22Rv1 (cell line): ENCODE measurements at regions not wholly inside any gene's neighbourhood (a gene's known extent, or its start where the extent isn't known, plus 50 kb on each side); places are given as distances from the start of the nearest gene placed in this dataset.
"Not testable (repeated sequence)": the region's sequence is repeated elsewhere in the genome, so short reads cannot be mapped to it uniquely, and the experiment has no call there.

Source experiments
- H3K27ac ChIP-seq: fragments of 450-650 bp; 2 replicates; pipeline ENCODE4 v1.5.1; 2017
- CTCF ChIP-seq: fragments of 450-650 bp; IDR thresholded peaks from 2 replicates; pipeline ENCODE4 v1.5.1; 2017; ENCODE audit warnings: mild to moderate bottlenecking
- ZFX ChIP-seq: fragments of 450-650 bp; IDR thresholded peaks from 2 replicates; pipeline ENCODE4 v1.6.1; 2017; ENCODE audit warnings: antibody characterized with exemption, borderline replicate concordance

- H3K27ac ChIP-seq = not testable (repeated sequence)
These were observed 3083.7 kb downstream of the RPIA start for GRCh38 chr2:91775193-91775592.

GRCh38 chr2:91780324-91780723, 3088.9 kb downstream of the RPIA start:
- not testable (repeated sequence) for H3K27ac ChIP-seq

GRCh38 chr2:91809391-91809790, 3061.8 kb upstream of the TEKT4 start:
- H3K27ac ChIP-seq = not testable (repeated sequence)

GRCh38 chr2:91839904-91840868, 3031.0 kb upstream of the TEKT4 start:
- TF ChIP-seq CTCF (no peak), ZFX (no peak)
- no peak overlapping the region for H3K27ac ChIP-seq

DNA sequence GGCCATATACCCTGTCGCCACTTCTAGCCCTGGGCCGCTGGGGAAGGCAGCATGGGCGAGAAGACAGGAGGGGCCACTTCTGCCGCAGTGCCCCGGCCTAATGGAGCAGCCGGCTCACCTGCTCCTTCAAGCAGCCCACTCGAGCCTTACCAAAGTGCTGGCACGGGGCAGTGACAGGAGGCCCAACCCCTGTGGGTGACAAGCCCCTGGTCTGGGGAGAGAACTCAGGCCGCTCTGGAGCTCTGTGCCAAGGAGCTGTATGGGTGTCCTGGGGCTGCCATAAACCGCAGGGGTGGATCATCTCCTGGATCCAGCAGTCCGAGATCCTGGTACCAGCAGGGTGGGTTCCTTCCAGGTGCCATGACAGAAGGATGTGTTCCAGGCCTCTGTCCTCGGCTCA, 3029.0 kb upstream of the TEKT4 start:
- H3K27ac ChIP-seq = not testable (repeated sequence)

- H3K27ac ChIP-seq = not testable (repeated sequence)
These were observed 3028.3 kb upstream of the TEKT4 start for GRCh38 chr2:91842913-91843312.

DNA sequence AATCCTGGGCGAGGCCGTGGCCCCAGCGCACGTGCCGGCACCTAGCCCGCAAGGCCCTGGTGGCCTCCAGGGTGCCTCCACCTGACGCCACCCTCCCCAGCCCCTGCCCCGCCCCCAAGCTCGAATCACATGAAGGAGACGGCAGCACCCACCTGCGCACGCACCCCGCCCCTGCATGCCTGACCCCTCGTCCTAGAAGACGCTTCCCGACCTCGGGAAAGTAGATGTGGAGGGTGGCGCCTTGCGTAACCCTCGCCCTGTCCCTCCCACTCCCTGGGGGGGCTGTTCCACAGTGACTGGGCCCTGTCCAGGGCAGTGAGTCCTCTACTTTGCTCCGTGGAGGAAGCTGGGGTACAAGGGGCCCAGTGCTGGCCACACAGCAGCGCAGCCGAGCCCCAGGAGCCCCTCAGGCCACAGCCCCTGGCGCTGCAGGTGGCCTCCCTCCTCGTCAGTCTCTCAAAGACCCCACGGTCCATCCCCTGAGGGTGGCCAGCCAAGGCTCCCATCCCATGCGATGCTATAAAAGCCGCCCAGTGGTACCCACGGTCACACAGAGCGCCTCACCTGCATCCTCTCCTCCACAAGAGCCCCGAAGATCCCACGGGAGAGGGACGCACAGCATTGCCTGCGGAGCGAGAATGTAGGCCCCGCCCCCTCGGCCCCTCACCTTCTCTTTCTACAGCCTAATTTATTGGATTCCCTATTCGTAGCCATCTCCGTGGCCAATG, 3027.3 kb upstream of the TEKT4 start:
- H3K27ac ChIP-seq = not testable (repeated sequence)

GRCh38 chr2:91844451-91844825, 3026.8 kb upstream of the TEKT4 start:
- H3K27ac ChIP-seq = not testable (repeated sequence)

DNA sequence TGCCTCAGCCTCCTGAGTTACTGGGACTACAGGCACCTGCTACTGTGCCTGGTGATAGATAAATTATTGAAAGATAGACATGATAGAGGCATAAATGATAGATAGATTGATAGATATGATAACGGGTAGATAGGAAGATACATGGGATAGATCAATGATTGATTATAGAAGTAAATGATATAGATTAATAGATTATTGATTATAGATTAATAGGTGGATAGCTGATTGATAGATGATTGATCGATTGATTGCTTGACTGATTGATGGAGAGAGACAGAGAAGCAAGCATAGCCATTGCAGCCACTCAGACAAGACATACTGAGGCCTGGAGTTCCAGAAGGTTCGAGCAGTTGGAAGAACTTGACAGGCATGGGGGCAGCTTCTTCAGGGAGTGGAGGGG, 3024.8 kb upstream of the TEKT4 start:
- H3K27ac ChIP-seq = not testable (repeated sequence)

DNA sequence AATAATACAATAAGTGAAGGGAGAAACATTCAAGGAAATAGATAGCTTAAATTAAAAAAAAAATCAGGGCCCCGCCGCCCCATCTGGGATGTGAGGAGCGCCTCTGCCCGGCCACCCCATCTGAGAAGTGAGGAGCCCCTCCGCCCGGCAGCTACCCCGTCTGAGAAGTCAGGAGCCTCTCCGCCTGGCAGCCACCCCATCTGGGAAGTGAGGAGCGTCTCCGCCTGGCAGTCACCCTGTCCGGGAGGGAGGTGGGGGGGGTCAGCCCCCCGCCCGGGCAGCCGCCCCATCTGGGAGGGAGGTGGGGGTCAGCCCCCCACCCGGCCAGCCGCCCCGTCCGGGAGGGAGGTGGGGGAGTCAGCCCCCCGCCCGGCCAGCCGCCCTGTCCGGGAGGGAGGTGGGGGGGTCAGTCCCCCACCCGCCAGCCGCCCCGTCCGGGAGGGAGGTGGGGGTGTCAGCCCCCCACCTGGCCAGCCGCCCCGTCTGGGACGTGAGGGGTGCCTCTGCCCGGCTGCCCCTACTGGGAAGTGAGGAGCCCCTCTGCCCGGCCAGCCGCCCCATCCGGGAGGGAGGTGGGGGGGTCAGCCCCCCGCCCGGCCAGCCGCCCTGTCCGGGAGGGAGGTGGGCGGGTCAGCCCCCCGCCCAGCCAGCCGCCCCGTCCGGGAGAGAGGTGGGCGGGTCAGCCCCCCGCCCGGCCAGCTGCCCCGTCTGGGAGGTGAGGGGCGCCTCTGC, 3019.4 kb upstream of the TEKT4 start:
- H3K27ac ChIP-seq = not testable (repeated sequence)

DNA sequence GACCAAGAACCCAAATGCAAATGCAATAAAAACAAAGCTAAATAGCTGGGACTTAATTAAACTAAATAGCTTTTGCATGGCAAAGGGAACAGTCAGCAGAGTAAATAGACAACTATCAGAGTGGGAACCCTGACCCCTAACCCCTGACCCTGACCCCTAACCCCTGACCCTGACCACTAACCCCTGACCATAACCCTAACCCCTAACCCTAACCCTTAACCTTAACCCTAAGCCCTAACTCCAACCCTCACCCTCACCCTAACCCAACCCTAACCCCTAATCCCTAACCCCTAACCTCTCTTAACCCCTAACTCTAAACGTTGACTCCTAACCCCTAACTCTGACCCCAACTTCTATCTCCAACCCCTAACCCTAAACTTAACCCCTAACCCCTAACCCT, 3014.3 kb upstream of the TEKT4 start:
- H3K27ac ChIP-seq = not testable (repeated sequence)

GRCh38 chr2:91857711-91858110, 3013.5 kb upstream of the TEKT4 start:
- not testable (repeated sequence) for H3K27ac ChIP-seq

GRCh38 chr2:91871716-91872115, 2999.5 kb upstream of the TEKT4 start:
- not testable (repeated sequence) for H3K27ac ChIP-seq

DNA sequence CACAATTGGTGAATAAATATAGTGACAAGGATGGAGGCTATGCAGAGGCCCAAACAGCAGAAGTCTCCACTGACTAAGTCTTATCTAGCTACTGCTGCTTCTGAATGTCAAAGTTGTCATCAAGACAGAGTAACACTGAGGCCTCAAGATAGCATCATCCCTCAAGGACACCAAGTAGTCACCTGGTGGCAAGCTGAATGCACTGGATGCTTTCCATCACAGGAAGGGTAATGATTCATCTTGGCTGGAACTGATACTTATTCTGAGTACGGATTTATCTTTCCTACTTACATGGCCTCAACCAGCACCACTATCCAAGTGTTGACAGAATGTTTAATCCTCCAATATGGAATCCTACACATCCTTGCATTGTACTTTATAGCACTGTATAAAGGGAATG, 2997.8 kb upstream of the TEKT4 start:
- not testable (repeated sequence) for H3K27ac ChIP-seq

GRCh38 chr2:91877658-91878210, 2993.5 kb upstream of the TEKT4 start:
- H3K27ac ChIP-seq = not testable (repeated sequence)
